Fibroblast of lung (primary cell): ENCODE measurements at regions not wholly inside any gene's neighbourhood (a gene's known extent, or its start where the extent isn't known, plus 50 kb on each side); places are given as distances from the start of the nearest gene placed in this dataset.

Source experiments
- DNase-seq, 2 donors: peaks; one replicate each; pipeline versions ENCODE4 v3.0.0 to v3.0.0-alpha.2; 2010; ENCODE audit warnings: low read depth in 2 of 2
- H2AFZ ChIP-seq: 2 replicates; pipeline ENCODE4 v1.5.1; 2012; ENCODE audit warnings: low read length, control low read depth, inconsistent platforms
- H3K27ac ChIP-seq: 2 replicates; pipeline ENCODE4 v1.5.1; 2011; ENCODE audit warnings: low read length, control low read depth; ENCODE audit not compliant: insufficient read depth
- H3K27me3 ChIP-seq: 2 replicates; pipeline ENCODE4 v1.5.1; 2011; ENCODE audit warnings: mild to moderate bottlenecking, low read length; ENCODE audit not compliant: control insufficient read depth, insufficient read depth
- H3K36me3 ChIP-seq: 2 replicates; pipeline ENCODE4 v1.5.1; 2011; ENCODE audit warnings: low read length; ENCODE audit not compliant: control insufficient read depth, insufficient read depth
- H3K4me1 ChIP-seq: 2 replicates; pipeline ENCODE4 v1.5.1; 2011; ENCODE audit warnings: low read length; ENCODE audit not compliant: control insufficient read depth, insufficient read depth; ENCODE audit errors: extremely low read depth
- H3K4me2 ChIP-seq: 2 replicates; pipeline ENCODE4 v1.5.1; 2011; ENCODE audit warnings: low read length, control low read depth; ENCODE audit not compliant: insufficient read depth; ENCODE audit errors: extremely low read depth
- H3K4me3 ChIP-seq, 4 experiments: fragments of 200-600 bp in 1 of 4; sonication (generic) in 1 of 4; replicated peaks in 1 of 4; 2 replicates each; pipeline ENCODE4 v1.5.1; 2011 to 2016; ENCODE audit warnings: low read length in 4 of 4, low read depth in 3 of 4, mild to moderate bottlenecking in 3 of 4, control low read depth in 2 of 4, inconsistent platforms in 1 of 4, mixed read lengths in 1 of 4; ENCODE audit not compliant: insufficient read depth in 1 of 4; ENCODE audit errors: control extremely low read depth in 1 of 4
- H3K79me2 ChIP-seq: 2 replicates; pipeline ENCODE4 v1.5.1; 2012; ENCODE audit warnings: mild to moderate bottlenecking, low read length, inconsistent platforms; ENCODE audit not compliant: control insufficient read depth, insufficient read depth
- H3K9ac ChIP-seq: 2 replicates; pipeline ENCODE4 v1.5.1; 2011; ENCODE audit warnings: mild to moderate bottlenecking, low read length, control low read depth; ENCODE audit not compliant: insufficient read depth
- H3K9me3 ChIP-seq: 2 replicates; pipeline ENCODE4 v1.5.1; 2012; ENCODE audit warnings: low read depth, low read length; ENCODE audit not compliant: control insufficient read depth, insufficient read depth
- H4K20me1 ChIP-seq: 2 replicates; pipeline ENCODE4 v1.5.1; 2011; ENCODE audit warnings: low read length; ENCODE audit not compliant: control insufficient read depth, insufficient read depth; ENCODE audit errors: extremely low read depth
- EZH2 ChIP-seq: IDR thresholded peaks from 2 replicates; pipeline ENCODE4 v1.5.1; 2012; ENCODE audit warnings: low read length, control low read depth, mild to moderate bottlenecking; ENCODE audit errors: missing control alignments
- TF ChIP-seq, protein P1 (sequence below), 2 donors: IDR thresholded peaks in 1 of 2; conservative IDR thresholded peaks in 1 of 2; 1 replicate in 1 of 2; 2 replicates in 1 of 2; pipeline ENCODE4 v1.5.1; 2011 to 2012; ENCODE audit warnings: low read length in 2 of 2, control low read depth in 1 of 2, inconsistent platforms in 1 of 2, low read depth in 1 of 2, mild to moderate bottlenecking in 1 of 2

DNA sequence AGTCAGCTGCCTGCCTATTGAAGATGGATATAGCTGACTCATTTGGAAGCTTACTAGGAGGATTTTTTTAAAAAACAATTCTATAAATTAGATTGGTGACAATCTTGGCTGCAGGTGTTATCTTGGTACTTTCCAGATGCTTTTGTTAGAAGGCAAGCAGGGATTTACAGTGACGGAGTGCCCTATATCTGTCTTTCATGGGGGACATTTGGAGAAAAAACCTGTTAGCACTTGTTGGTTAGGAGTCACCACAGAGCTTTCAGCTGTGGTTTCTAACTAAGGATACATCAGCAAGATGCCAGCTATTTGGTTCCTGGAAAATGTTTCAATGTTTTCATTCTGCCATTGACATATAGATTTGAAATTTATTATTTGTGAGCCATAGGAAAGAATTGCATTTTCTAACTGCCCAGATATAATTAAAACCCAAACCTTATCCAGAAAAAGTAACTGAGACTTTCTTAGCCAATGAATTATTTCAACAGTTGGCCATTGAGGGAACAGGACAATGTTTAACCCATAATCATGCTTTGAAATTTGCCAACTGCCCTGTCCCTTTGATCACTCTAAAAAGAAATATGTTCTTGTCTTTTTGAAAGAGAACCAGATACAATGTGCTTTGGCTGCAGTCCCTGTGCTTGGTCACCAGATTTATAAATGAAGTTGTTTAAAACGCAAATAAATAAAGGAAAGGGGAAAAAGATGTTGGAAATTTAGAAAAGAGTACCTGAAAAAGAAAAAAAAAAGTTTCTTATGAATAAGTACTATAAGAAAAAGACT is 761.0 kb upstream of the CXADR start:
- H3K27ac ChIP-seq = no peak overlapping the region
- H3K4me3 ChIP-seq = no peak overlapping the region
- H2AFZ ChIP-seq = no peak overlapping the region
- H4K20me1 ChIP-seq = no peaks in the 10 kb centered on the region
- no peak for TF ChIP-seq EZH2
- TF ChIP-seq, protein P1, sequence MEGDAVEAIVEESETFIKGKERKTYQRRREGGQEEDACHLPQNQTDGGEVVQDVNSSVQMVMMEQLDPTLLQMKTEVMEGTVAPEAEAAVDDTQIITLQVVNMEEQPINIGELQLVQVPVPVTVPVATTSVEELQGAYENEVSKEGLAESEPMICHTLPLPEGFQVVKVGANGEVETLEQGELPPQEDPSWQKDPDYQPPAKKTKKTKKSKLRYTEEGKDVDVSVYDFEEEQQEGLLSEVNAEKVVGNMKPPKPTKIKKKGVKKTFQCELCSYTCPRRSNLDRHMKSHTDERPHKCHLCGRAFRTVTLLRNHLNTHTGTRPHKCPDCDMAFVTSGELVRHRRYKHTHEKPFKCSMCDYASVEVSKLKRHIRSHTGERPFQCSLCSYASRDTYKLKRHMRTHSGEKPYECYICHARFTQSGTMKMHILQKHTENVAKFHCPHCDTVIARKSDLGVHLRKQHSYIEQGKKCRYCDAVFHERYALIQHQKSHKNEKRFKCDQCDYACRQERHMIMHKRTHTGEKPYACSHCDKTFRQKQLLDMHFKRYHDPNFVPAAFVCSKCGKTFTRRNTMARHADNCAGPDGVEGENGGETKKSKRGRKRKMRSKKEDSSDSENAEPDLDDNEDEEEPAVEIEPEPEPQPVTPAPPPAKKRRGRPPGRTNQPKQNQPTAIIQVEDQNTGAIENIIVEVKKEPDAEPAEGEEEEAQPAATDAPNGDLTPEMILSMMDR (conservative IDR thresholded peaks at IDR 0.05 in 1 of 2, IDR thresholded peaks at IDR 0.05 in 1 of 2; ENCODE audit: low read depth in 1 of 2, low read length in 2 of 2) = no peak
- DNase-seq = peak in 1 of 2 donors; percentile 30
- H3K79me2 ChIP-seq = no peaks in the 10 kb centered on the region
- H3K36me3 ChIP-seq = no peaks in the 10 kb centered on the region
- H3K27me3 ChIP-seq = no peaks in the 10 kb centered on the region
- no peak overlapping the region for H3K9ac ChIP-seq
- no peak overlapping the region for H3K4me2 ChIP-seq
- H3K9me3 ChIP-seq = no peaks in the 10 kb centered on the region
- no peaks in the 10 kb centered on the region for H3K4me1 ChIP-seq

DNA sequence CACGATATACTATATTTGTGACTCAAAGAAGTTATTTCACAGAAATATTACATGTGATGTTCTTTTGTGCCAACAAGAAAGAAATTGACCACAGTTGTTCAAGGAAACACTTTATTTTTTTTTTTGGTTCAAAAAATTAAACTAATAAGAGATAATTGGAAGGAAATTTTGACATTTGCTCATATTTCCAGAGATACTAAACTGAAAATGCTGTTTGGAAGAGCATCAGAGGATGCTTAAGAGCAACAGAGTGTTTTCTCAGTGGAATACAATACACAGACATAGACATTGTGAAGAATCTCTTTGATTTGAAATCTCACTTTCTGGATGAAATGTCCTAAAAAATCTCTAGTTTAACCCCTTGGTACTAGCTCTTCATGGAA is 760.4 kb upstream of the CXADR start:
- no peak for TF ChIP-seq EZH2
- TF ChIP-seq, protein P1 (conservative IDR thresholded peaks at IDR 0.05 in 1 of 2, IDR thresholded peaks at IDR 0.05 in 1 of 2; ENCODE audit: low read depth in 1 of 2, low read length in 2 of 2) = no peak
- Histone ChIP-seq H3K4me3 (no peak overlapping the region), H3K4me1 (no peaks in the 10 kb centered on the region), H3K36me3 (no peaks in the 10 kb centered on the region), H3K4me2 (no peak overlapping the region), H3K27ac (no peak overlapping the region), H2AFZ (no peak overlapping the region), H3K9me3 (no peaks in the 10 kb centered on the region), H4K20me1 (no peaks in the 10 kb centered on the region), H3K79me2 (no peaks in the 10 kb centered on the region), H3K9ac (no peak overlapping the region), H3K27me3 (no peaks in the 10 kb centered on the region)
- DNase-seq = no peak

DNA sequence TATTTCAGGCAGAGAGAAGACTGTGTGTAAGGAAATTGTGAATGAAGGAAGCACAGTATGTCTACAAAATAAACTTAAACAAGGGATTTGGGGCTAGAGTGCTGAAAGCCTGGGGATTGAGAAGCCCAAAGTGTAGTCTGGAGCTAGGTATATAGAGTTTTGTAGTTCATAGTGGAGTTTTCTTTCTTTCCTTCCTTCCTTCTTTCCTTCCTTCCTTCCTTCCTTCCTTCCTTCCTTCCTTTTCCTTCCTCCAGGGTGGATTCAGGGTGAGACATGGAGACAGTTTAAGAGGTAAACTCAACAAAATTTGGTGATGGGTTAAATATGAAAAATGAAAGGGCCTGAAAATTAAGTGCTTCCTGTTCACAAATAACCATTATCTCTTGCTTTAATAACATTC is 757.8 kb upstream of the CXADR start:
- Histone ChIP-seq H3K9me3 (no peaks in the 10 kb centered on the region), H3K4me2 (no peak overlapping the region), H3K9ac (no peak overlapping the region), H3K27me3 (no peaks in the 10 kb centered on the region), H3K36me3 (no peaks in the 10 kb centered on the region), H3K79me2 (no peaks in the 10 kb centered on the region), H2AFZ (no peak overlapping the region), H3K4me3 (no peak overlapping the region), H3K27ac (no peak overlapping the region), H4K20me1 (no peaks in the 10 kb centered on the region), H3K4me1 (no peaks in the 10 kb centered on the region)
- DNase-seq = no peak
- TF ChIP-seq, protein P1 (conservative IDR thresholded peaks at IDR 0.05 in 1 of 2, IDR thresholded peaks at IDR 0.05 in 1 of 2; ENCODE audit: low read depth in 1 of 2, low read length in 2 of 2) = no peak
- no peak for TF ChIP-seq EZH2
